ENCODE measurements at regions not wholly inside any gene's neighbourhood (a gene's known extent, or its start where the extent isn't known, plus 50 kb on each side); places are given as distances from the start of the nearest gene placed in this dataset.

GRCh38 chr5:2138896-2139295 lies 256.2 kb upstream of the IRX4 start:
- H3K4me1 ChIP-seq (ENCODE audit: control insufficient read depth, insufficient read depth, low read length): no peaks in the 10 kb centered on the region
- ATAC-seq (no peak), DNase-seq (no peak)
- intact Hi-C loops (cut with DNase I): no loop called here
- WGBS: 87% methylated on average over 12 of the region's 12 CpGs
- H3K4me3 ChIP-seq (ENCODE audit: low read length): no peak overlapping the region
- no peaks in the 10 kb centered on the region for H3K27me3 ChIP-seq (ENCODE audit: control insufficient read depth, insufficient read depth)
- H3K9me3 ChIP-seq (ENCODE audit: control insufficient read depth, low read length): peaks cover 3% of the 10 kb centered on the region
- no peak overlapping the region for H3K27ac ChIP-seq (ENCODE audit: low read length)

- Histone ChIP-seq H3K4me1 (ENCODE audit: control insufficient read depth, insufficient read depth, low read length) (no peaks in the 10 kb centered on the region), H3K4me3 (ENCODE audit: low read length) (no peak overlapping the region), H3K27me3 (ENCODE audit: control insufficient read depth, insufficient read depth) (no peaks in the 10 kb centered on the region), H3K9me3 (ENCODE audit: control insufficient read depth, low read length) (no peaks in the 10 kb centered on the region), H3K27ac (ENCODE audit: low read length) (no peak overlapping the region)
- DNase-seq (no peak), ATAC-seq (no peak)
- WGBS: 93% methylated on average over 21 of the region's 21 CpGs
- intact Hi-C loops (cut with DNase I): no loop called here
Measured at GRCh38 chr5:2137444-2138050, 254.8 kb upstream of the IRX4 start.

GRCh38 chr5:2136728-2137333 lies 254.1 kb upstream of the IRX4 start:
- WGBS: 94% methylated on average over 44 of the region's 44 CpGs
- ATAC-seq (no peak), DNase-seq (no peak)
- Histone ChIP-seq H3K4me3 (ENCODE audit: low read length) (no peak overlapping the region), H3K9me3 (ENCODE audit: control insufficient read depth, low read length) (no peaks in the 10 kb centered on the region), H3K4me1 (ENCODE audit: control insufficient read depth, insufficient read depth, low read length) (no peaks in the 10 kb centered on the region), H3K27me3 (ENCODE audit: control insufficient read depth, insufficient read depth) (no peaks in the 10 kb centered on the region), H3K27ac (ENCODE audit: low read length) (no peak overlapping the region)
- intact Hi-C loops (cut with DNase I): no loop called here

- no peak overlapping the region for H3K27ac ChIP-seq (ENCODE audit: low read length)
- H3K9me3 ChIP-seq (ENCODE audit: control insufficient read depth, low read length): no peaks in the 10 kb centered on the region
- WGBS: 61% methylated on average over 5 of the region's 5 CpGs
- intact Hi-C loops (cut with DNase I): no loop called here
- no peaks in the 10 kb centered on the region for H3K4me1 ChIP-seq (ENCODE audit: control insufficient read depth, insufficient read depth, low read length)
- H3K4me3 ChIP-seq (ENCODE audit: low read length): no peak overlapping the region
- H3K27me3 ChIP-seq (ENCODE audit: control insufficient read depth, insufficient read depth): no peaks in the 10 kb centered on the region
- DNase-seq (no peak), ATAC-seq (no peak)
Measured at GRCh38 chr5:2135833-2136232, 253.1 kb upstream of the IRX4 start.

GRCh38 chr5:2135354-2135753 lies 252.6 kb upstream of the IRX4 start:
- no peaks in the 10 kb centered on the region for H3K9me3 ChIP-seq (ENCODE audit: control insufficient read depth, low read length)
- H3K4me1 ChIP-seq (ENCODE audit: control insufficient read depth, insufficient read depth, low read length): no peaks in the 10 kb centered on the region
- intact Hi-C loops (cut with DNase I): no loop called here
- DNase-seq (no peak), ATAC-seq (peak in 1 of 2 donors; percentile 17)
- H3K27me3 ChIP-seq (ENCODE audit: control insufficient read depth, insufficient read depth): no peaks in the 10 kb centered on the region
- H3K27ac ChIP-seq (ENCODE audit: low read length): no peak overlapping the region
- WGBS: 56% methylated on average over 8 of the region's 8 CpGs
- H3K4me3 ChIP-seq (ENCODE audit: low read length): no peak overlapping the region

GRCh38 chr5:2134543-2135292 lies 252.0 kb upstream of the IRX4 start:
- no peak overlapping the region for H3K4me3 ChIP-seq (ENCODE audit: low read length)
- no peak for DNase-seq
- intact Hi-C loops (cut with DNase I): no loop called here
- ATAC-seq: no peak
- no peak overlapping the region for H3K27ac ChIP-seq (ENCODE audit: low read length)
- 44% methylated on average over 19 of the region's 19 CpGs for WGBS
- H3K27me3 ChIP-seq (ENCODE audit: control insufficient read depth, insufficient read depth): no peaks in the 10 kb centered on the region
- no peaks in the 10 kb centered on the region for H3K4me1 ChIP-seq (ENCODE audit: control insufficient read depth, insufficient read depth, low read length)
- H3K9me3 ChIP-seq (ENCODE audit: control insufficient read depth, low read length): no peaks in the 10 kb centered on the region

- WGBS: 89% methylated on average over 6 of the region's 6 CpGs
Measured at GRCh38 chr5:2133936-2134335, 251.2 kb upstream of the IRX4 start.

GRCh38 chr5:2133080-2133479 lies 250.4 kb upstream of the IRX4 start:
- DNase-seq (no peak), ATAC-seq (no peak)
- no peaks in the 10 kb centered on the region for H3K4me1 ChIP-seq (ENCODE audit: control insufficient read depth, insufficient read depth, low read length)
- intact Hi-C loops (cut with DNase I): no loop called here
- 59% methylated on average over 6 of the region's 6 CpGs for WGBS
- H3K27me3 ChIP-seq (ENCODE audit: control insufficient read depth, insufficient read depth): no peaks in the 10 kb centered on the region
- no peaks in the 10 kb centered on the region for H3K9me3 ChIP-seq (ENCODE audit: control insufficient read depth, low read length)
- no peak overlapping the region for H3K4me3 ChIP-seq (ENCODE audit: low read length)
- no peak overlapping the region for H3K27ac ChIP-seq (ENCODE audit: low read length)

More at GRCh38 chr5:2133936-2134335, 251.2 kb upstream of the IRX4 start:
- Histone ChIP-seq H3K9me3 (ENCODE audit: control insufficient read depth, low read length) (no peaks in the 10 kb centered on the region), H3K4me1 (ENCODE audit: control insufficient read depth, insufficient read depth, low read length) (no peaks in the 10 kb centered on the region), H3K4me3 (ENCODE audit: low read length) (no peak overlapping the region), H3K27me3 (ENCODE audit: control insufficient read depth, insufficient read depth) (no peaks in the 10 kb centered on the region), H3K27ac (ENCODE audit: low read length) (no peak overlapping the region)
- no peak for DNase-seq
- no peak for ATAC-seq
- intact Hi-C loops (cut with DNase I): no loop called here

- DNase-seq: no peak
- no peaks in the 10 kb centered on the region for H3K9me3 ChIP-seq (ENCODE audit: control insufficient read depth, low read length)
- ATAC-seq: no peak
- intact Hi-C loops (cut with DNase I): no loop called here
- H3K4me1 ChIP-seq (ENCODE audit: control insufficient read depth, insufficient read depth, low read length): no peaks in the 10 kb centered on the region
- no peaks in the 10 kb centered on the region for H3K27me3 ChIP-seq (ENCODE audit: control insufficient read depth, insufficient read depth)
- no peak overlapping the region for H3K27ac ChIP-seq (ENCODE audit: low read length)
- no peak overlapping the region for H3K4me3 ChIP-seq (ENCODE audit: low read length)
- WGBS: 85% methylated on average over 20 of the region's 20 CpGs
Measured at GRCh38 chr5:2132497-2132847, 249.7 kb upstream of the IRX4 start.

- no peak overlapping the region for H3K27ac ChIP-seq (ENCODE audit: low read length)
- H3K4me3 ChIP-seq (ENCODE audit: low read length): no peak overlapping the region
Measured at GRCh38 chr5:2131826-2132496, 249.2 kb upstream of the IRX4 start.

GRCh38 chr5:2131196-2131595 lies 248.5 kb upstream of the IRX4 start:
- Histone ChIP-seq H3K27ac (ENCODE audit: low read length) (no peak overlapping the region), H3K27me3 (ENCODE audit: control insufficient read depth, insufficient read depth) (no peaks in the 10 kb centered on the region), H3K9me3 (ENCODE audit: control insufficient read depth, low read length) (no peaks in the 10 kb centered on the region), H3K4me3 (ENCODE audit: low read length) (no peak overlapping the region), H3K4me1 (ENCODE audit: control insufficient read depth, insufficient read depth, low read length) (no peaks in the 10 kb centered on the region)
- ATAC-seq: no peak
- 88% methylated on average over 11 of the region's 11 CpGs for WGBS
- intact Hi-C loops (cut with DNase I): no loop called here
- no peak for DNase-seq

More at GRCh38 chr5:2131826-2132496, 249.2 kb upstream of the IRX4 start:
- no peaks in the 10 kb centered on the region for H3K9me3 ChIP-seq (ENCODE audit: control insufficient read depth, low read length)
- DNase-seq (no peak), ATAC-seq (no peak)
- no peaks in the 10 kb centered on the region for H3K4me1 ChIP-seq (ENCODE audit: control insufficient read depth, insufficient read depth, low read length)
- 91% methylated on average over 33 of the region's 33 CpGs for WGBS
- intact Hi-C loops (cut with DNase I): no loop called here
- no peaks in the 10 kb centered on the region for H3K27me3 ChIP-seq (ENCODE audit: control insufficient read depth, insufficient read depth)

All from right cardiac atrium (tissue), 5 donors.